Right lobe of liver (tissue), 4 donors: ENCODE measurements at regions not wholly inside any gene's neighbourhood (a gene's known extent, or its start where the extent isn't known, plus 50 kb on each side); places are given as distances from the start of the nearest gene placed in this dataset.

Source experiments
- POLR2A ChIP-seq: fragments of 450-650 bp; IDR thresholded peaks from one replicate; pipeline ENCODE4 v1.6.1; 2017; ENCODE audit warnings: antibody characterized with exemption, mild to moderate bottlenecking
- TF ChIP-seq, protein P1 (sequence below), 4 donors: fragments of 200-600 bp in 3 of 4; fragments of 450-650 bp in 1 of 4; IDR thresholded peaks; one replicate each; pipeline versions ENCODE4 v1.5.1 to v1.8.0; 2016 to 2022; ENCODE audit warnings: antibody characterized with exemption in 4 of 4, mild to moderate bottlenecking in 2 of 4
- donor health status: DM: no; HTN: no; CAD: no.
- donor health status: DM: no; HTN: no; CAD: no.
- donor health status: DM: no; HTN: yes; CAD: no.

DNA sequence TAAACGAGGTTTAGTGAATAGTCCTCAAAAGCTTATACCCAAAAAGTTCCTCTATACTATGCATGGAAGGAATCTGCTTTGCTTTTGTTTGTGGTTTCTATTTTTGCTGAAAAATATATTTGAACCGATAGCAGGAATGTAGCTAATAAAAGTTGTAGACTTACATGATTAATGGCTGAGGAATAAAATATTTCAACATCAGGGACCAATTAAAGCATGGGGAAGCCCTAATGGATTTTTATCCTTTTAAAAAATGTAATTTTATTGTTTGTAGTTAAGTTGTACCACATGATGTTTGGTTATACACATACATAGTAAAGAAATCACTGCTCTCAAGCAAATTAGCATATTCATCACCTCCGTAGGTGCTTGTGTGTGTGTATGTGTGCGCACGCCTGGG lies 295.3 kb upstream of the CNTN5 start:
- TF ChIP-seq, protein P1, sequence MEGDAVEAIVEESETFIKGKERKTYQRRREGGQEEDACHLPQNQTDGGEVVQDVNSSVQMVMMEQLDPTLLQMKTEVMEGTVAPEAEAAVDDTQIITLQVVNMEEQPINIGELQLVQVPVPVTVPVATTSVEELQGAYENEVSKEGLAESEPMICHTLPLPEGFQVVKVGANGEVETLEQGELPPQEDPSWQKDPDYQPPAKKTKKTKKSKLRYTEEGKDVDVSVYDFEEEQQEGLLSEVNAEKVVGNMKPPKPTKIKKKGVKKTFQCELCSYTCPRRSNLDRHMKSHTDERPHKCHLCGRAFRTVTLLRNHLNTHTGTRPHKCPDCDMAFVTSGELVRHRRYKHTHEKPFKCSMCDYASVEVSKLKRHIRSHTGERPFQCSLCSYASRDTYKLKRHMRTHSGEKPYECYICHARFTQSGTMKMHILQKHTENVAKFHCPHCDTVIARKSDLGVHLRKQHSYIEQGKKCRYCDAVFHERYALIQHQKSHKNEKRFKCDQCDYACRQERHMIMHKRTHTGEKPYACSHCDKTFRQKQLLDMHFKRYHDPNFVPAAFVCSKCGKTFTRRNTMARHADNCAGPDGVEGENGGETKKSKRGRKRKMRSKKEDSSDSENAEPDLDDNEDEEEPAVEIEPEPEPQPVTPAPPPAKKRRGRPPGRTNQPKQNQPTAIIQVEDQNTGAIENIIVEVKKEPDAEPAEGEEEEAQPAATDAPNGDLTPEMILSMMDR (IDR thresholded peaks at IDR 0.05) = no peak
- TF ChIP-seq POLR2A = no peak
